ENCODE measurements at regions not wholly inside any gene's neighbourhood (a gene's known extent, or its start where the extent isn't known, plus 50 kb on each side); places are given as distances from the start of the nearest gene placed in this dataset.

GRCh38 chr6:126180585-126180984 is 159.3 kb upstream of the CENPW start:
- ChIA-PET CTCF (ENCODE audit: partially characterized antibody) (interaction anchor here (0.6 kb wide), 1 partner anchor 100 kb away, joined by 3 read pairs; no protein-coding TSS in a partner anchor), POLR2A (ENCODE audit: partially characterized antibody) (no interaction called here)
- Histone ChIP-seq H3K27me3 (replicated peaks in 1 of 4; ENCODE audit: control insufficient read depth in 3 of 4, extremely low read depth in 1 of 4, insufficient read depth in 3 of 4, low read length in 3 of 4) (no peaks in the 10 kb centered on the region), H4K20me1 (replicated peaks in 1 of 2; ENCODE audit: control insufficient read depth in 1 of 2, insufficient read depth in 2 of 2, low read length in 2 of 2) (no peaks in the 10 kb centered on the region), H4K5ac (ENCODE audit: insufficient read length, low read depth, low read length) (peak overlapping the region; percentile 57), H2BK20ac (ENCODE audit: low read length) (no peak overlapping the region), H3K23me2 (ENCODE audit: low read depth, low read length) (no peaks in the 10 kb centered on the region), H3K9ac (replicated peaks in 1 of 4; ENCODE audit: extremely low read depth in 1 of 4, low read depth in 3 of 4, low read length in 3 of 4) (no peak overlapping the region), H2BK12ac (ENCODE audit: low read depth, low read length) (no peak overlapping the region; the same call in 1 of the 2 replicates), H2AFZ (ENCODE audit: low read length) (no peak overlapping the region), H3K36me3 (ENCODE audit: control insufficient read depth in 2 of 4, insufficient read depth in 4 of 4, low read length in 3 of 4) (no peaks in the 10 kb centered on the region; a peak in 1 of 8 replicates), H3K18ac (ENCODE audit: extremely low read depth, low read length) (no peak overlapping the region), H3K27ac (ENCODE audit: low read depth, low read length) (no peak overlapping the region), H3K4me1 (replicated peaks in 1 of 4; ENCODE audit: control insufficient read depth in 3 of 4, insufficient read depth in 4 of 4, low read length in 3 of 4) (peaks cover 0 to 12% (median 7%) of the 10 kb centered on the region in 4 experiments; a peak in 5 of 7 replicates), H4K8ac (ENCODE audit: extremely low read depth, insufficient read depth, low read length) (no peak overlapping the region), H2BK5ac (ENCODE audit: low read depth, low read length) (no peak overlapping the region), H3K79me2 (ENCODE audit: control insufficient read depth in 1 of 2, insufficient read depth in 2 of 2, low read length in 2 of 2) (no peaks in the 10 kb centered on the region), H2BK120ac (replicated peaks; ENCODE audit: low read depth, low read length) (no peak overlapping the region), H4K91ac (replicated peaks; ENCODE audit: insufficient read length, low read length) (peak overlapping the region; percentile 86), H3K4me2 (ENCODE audit: insufficient read depth in 1 of 2, low read depth in 2 of 2, low read length in 2 of 2) (no peak overlapping the region), H3K4ac (replicated peaks; ENCODE audit: insufficient read length, low read depth, low read length) (no peak overlapping the region), H3K9me3 (ENCODE audit: insufficient read depth in 2 of 2, low read depth in 1 of 2, low read length in 1 of 2) (no peaks in the 10 kb centered on the region), H2AK5ac (ENCODE audit: low read depth, low read length) (no peak overlapping the region), H3K79me1 (ENCODE audit: low read depth, low read length) (no peaks in the 10 kb centered on the region), H3K56ac (replicated peaks; ENCODE audit: insufficient read length, low read depth, low read length) (no peak overlapping the region), H3K23ac (ENCODE audit: insufficient read length) (no peak overlapping the region), H3K14ac (ENCODE audit: insufficient read length) (no peak overlapping the region), H2BK15ac (ENCODE audit: low read length) (no peak overlapping the region), H3K4me3 (ENCODE audit: extremely low read depth in 1 of 4, insufficient read depth in 2 of 4, low read depth in 3 of 4, low read length in 4 of 4) (no peak overlapping the region)
- no peak for DNase-seq (ENCODE audit: low read depth in 1 of 2, low spot score in 2 of 2)
- WGBS, 2 experiments (ENCODE audit: extremely low coverage in 1 of 2, insufficient coverage in 1 of 2, insufficient read length in 1 of 2, insufficient replicate concordance in 2 of 2, low coverage in 1 of 2, low lambda C conversion rate in 2 of 2, missing lambda C conversion rate in 1 of 2), result 82% methylated on average over 4 of the region's 4 CpGs; no CpG with 5 or more reads in 1 of the 2 experiments
- FAIRE-seq, result no peak
- no peak for TF ChIP-seq GTF2F1 (IDR thresholded peaks at IDR 0.05; ENCODE audit: borderline replicate concordance, low read depth, low read length)
- no peak for TF ChIP-seq RBBP5 (IDR thresholded peaks at IDR 0.05; ENCODE audit: borderline replicate concordance, low read depth, low read length)

Measured in H1 (cell line).